ENCODE measurements at regions not wholly inside any gene's neighbourhood (a gene's known extent, or its start where the extent isn't known, plus 50 kb on each side); places are given as distances from the start of the nearest gene placed in this dataset.
"Not testable (repeated sequence)": the region's sequence is repeated elsewhere in the genome, so short reads cannot be mapped to it uniquely, and the experiment has no call there.

GRCh38 chrX:128800138-128800537 is 723.2 kb downstream of the SMARCA1 start:
- FAIRE-seq = no peak

GRCh38 chrX:128783139-128783538 is 730.9 kb upstream of the ACTRT1 start:
- H3K27ac ChIP-seq (ENCODE audit: control insufficient read depth, insufficient read depth, low read length); H3K9me3 ChIP-seq (ENCODE audit: control insufficient read depth, low read depth, low read length); H3K79me2 ChIP-seq (ENCODE audit: control insufficient read depth, insufficient read depth, low read length); H3K4me2 ChIP-seq (ENCODE audit: control insufficient read depth, extremely low read depth, insufficient read depth, low read depth, low read length); H3K9ac ChIP-seq (ENCODE audit: control insufficient read depth, extremely low read depth, insufficient read depth, low read length); H3K27me3 ChIP-seq (ENCODE audit: control insufficient read depth, extremely low read depth, insufficient read depth, low read length); H3K4me3 ChIP-seq (ENCODE audit: control insufficient read depth in 2 of 3, extremely low read depth in 1 of 3, insufficient read depth in 2 of 3, low read depth in 1 of 3, low read length in 3 of 3); H3K36me3 ChIP-seq (ENCODE audit: control insufficient read depth in 2 of 2, extremely low read depth in 1 of 2, insufficient read depth in 2 of 2, low read length in 2 of 2); H2AFZ ChIP-seq (ENCODE audit: control insufficient read depth, low read length); H3K9me1 ChIP-seq (ENCODE audit: control insufficient read depth, extremely low read depth, insufficient read depth, low read length); FAIRE-seq; H4K20me1 ChIP-seq (ENCODE audit: control insufficient read depth, extremely low read depth, insufficient read depth, low read length); H3K4me1 ChIP-seq (ENCODE audit: control insufficient read depth, extremely low read depth, insufficient read depth, low read length); dilution Hi-C loops (cut with MboI; ENCODE audit: extremely low pct_ligation_motif_present, low sequenced_read_pairs); DNase-seq (ENCODE audit: low read depth, low spot score): not testable (repeated sequence)

More at GRCh38 chrX:128800138-128800537, 723.2 kb downstream of the SMARCA1 start:
- H4K20me1 ChIP-seq (ENCODE audit: control insufficient read depth, extremely low read depth, insufficient read depth, low read length) = no peaks in the 10 kb centered on the region
- no peak overlapping the region for H3K4me2 ChIP-seq (ENCODE audit: control insufficient read depth, extremely low read depth, insufficient read depth, low read depth, low read length)
- no peak overlapping the region for H3K27ac ChIP-seq (ENCODE audit: control insufficient read depth, insufficient read depth, low read length)
- no peaks in the 10 kb centered on the region for H3K79me2 ChIP-seq (ENCODE audit: control insufficient read depth, insufficient read depth, low read length)
- H3K9me1 ChIP-seq (ENCODE audit: control insufficient read depth, extremely low read depth, insufficient read depth, low read length) = no peaks in the 10 kb centered on the region
- no peaks in the 10 kb centered on the region for H3K27me3 ChIP-seq (ENCODE audit: control insufficient read depth, extremely low read depth, insufficient read depth, low read length)
- no peaks in the 10 kb centered on the region for H3K4me1 ChIP-seq (ENCODE audit: control insufficient read depth, extremely low read depth, insufficient read depth, low read length)
- no peak for DNase-seq (ENCODE audit: low read depth, low spot score)
- no peaks in the 10 kb centered on the region for H3K9me3 ChIP-seq (ENCODE audit: control insufficient read depth, low read depth, low read length)
- dilution Hi-C loops (cut with MboI; ENCODE audit: extremely low pct_ligation_motif_present, low sequenced_read_pairs) = no loop called here
- no peaks in the 10 kb centered on the region for H3K36me3 ChIP-seq (ENCODE audit: control insufficient read depth in 2 of 2, extremely low read depth in 1 of 2, insufficient read depth in 2 of 2, low read length in 2 of 2)
- no peak overlapping the region for H3K4me3 ChIP-seq (ENCODE audit: control insufficient read depth in 2 of 3, extremely low read depth in 1 of 3, insufficient read depth in 2 of 3, low read depth in 1 of 3, low read length in 3 of 3)
- H3K9ac ChIP-seq (ENCODE audit: control insufficient read depth, extremely low read depth, insufficient read depth, low read length) = no peak overlapping the region
- H2AFZ ChIP-seq (ENCODE audit: control insufficient read depth, low read length) = no peak overlapping the region
- TF ChIP-seq EZH2 (IDR thresholded peaks at IDR 0.05; ENCODE audit: low read length) (no peak), CTCF (optimal IDR thresholded peaks at IDR 0.05 in 1 of 3, IDR thresholded peaks at IDR 0.05 in 1 of 3, conservative IDR thresholded peaks at IDR 0.05 in 1 of 3; ENCODE audit: extremely low read depth in 1 of 3, insufficient read depth in 2 of 3, low read length in 3 of 3) (no peak)

DNA sequence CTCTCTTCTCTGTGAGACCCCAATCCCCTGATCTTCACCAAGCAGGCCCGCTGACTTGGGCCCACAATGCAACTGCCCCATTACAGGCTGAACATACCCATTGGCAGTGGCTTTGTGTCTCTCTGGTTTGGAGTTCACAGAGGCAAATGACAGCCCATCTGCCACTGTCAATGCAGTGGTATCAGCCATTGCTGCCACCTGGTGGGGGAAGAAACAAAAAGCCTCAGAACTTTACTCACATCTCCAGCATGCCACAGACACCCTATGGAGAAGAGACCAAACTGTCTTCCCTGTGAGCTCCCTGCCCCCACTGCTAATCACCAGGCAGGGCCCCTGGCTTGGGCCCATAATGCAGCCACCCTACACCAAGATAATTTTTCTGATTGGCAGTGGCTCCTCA is 729.3 kb upstream of the ACTRT1 start:
- Histone ChIP-seq H3K9me3 (ENCODE audit: control insufficient read depth, low read depth, low read length) (peaks cover 4% of the 10 kb centered on the region), H3K79me2 (ENCODE audit: control insufficient read depth, insufficient read depth, low read length) (no peaks in the 10 kb centered on the region), H4K20me1 (ENCODE audit: control insufficient read depth, extremely low read depth, insufficient read depth, low read length) (no peaks in the 10 kb centered on the region), H3K4me3 (ENCODE audit: control insufficient read depth in 2 of 3, extremely low read depth in 1 of 3, insufficient read depth in 2 of 3, low read depth in 1 of 3, low read length in 3 of 3) (no peak overlapping the region), H3K27ac (ENCODE audit: control insufficient read depth, insufficient read depth, low read length) (no peak overlapping the region), H3K27me3 (ENCODE audit: control insufficient read depth, extremely low read depth, insufficient read depth, low read length) (no peaks in the 10 kb centered on the region), H3K36me3 (ENCODE audit: control insufficient read depth in 2 of 2, extremely low read depth in 1 of 2, insufficient read depth in 2 of 2, low read length in 2 of 2) (no peaks in the 10 kb centered on the region), H3K4me1 (ENCODE audit: control insufficient read depth, extremely low read depth, insufficient read depth, low read length) (no peaks in the 10 kb centered on the region), H3K9me1 (ENCODE audit: control insufficient read depth, extremely low read depth, insufficient read depth, low read length) (no peaks in the 10 kb centered on the region), H3K4me2 (ENCODE audit: control insufficient read depth, extremely low read depth, insufficient read depth, low read depth, low read length) (no peak overlapping the region), H2AFZ (ENCODE audit: control insufficient read depth, low read length) (no peak overlapping the region), H3K9ac (ENCODE audit: control insufficient read depth, extremely low read depth, insufficient read depth, low read length) (no peak overlapping the region)
- TF ChIP-seq CTCF (optimal IDR thresholded peaks at IDR 0.05 in 1 of 3, IDR thresholded peaks at IDR 0.05 in 1 of 3, conservative IDR thresholded peaks at IDR 0.05 in 1 of 3; ENCODE audit: extremely low read depth in 1 of 3, insufficient read depth in 2 of 3, low read length in 3 of 3) (peak in 2 of 3 experiments; percentile 10 to 41), EZH2 (IDR thresholded peaks at IDR 0.05; ENCODE audit: low read length) (no peak)
- DNase-seq (ENCODE audit: low read depth, low spot score) (no peak), FAIRE-seq (no peak)
- dilution Hi-C loops (cut with MboI; ENCODE audit: extremely low pct_ligation_motif_present, low sequenced_read_pairs) = no loop called here

Measured in keratinocyte (primary cell).